ENCODE measurements at regions not wholly inside any gene's neighbourhood (a gene's known extent, or its start where the extent isn't known, plus 50 kb on each side); places are given as distances from the start of the nearest gene placed in this dataset.

DNA sequence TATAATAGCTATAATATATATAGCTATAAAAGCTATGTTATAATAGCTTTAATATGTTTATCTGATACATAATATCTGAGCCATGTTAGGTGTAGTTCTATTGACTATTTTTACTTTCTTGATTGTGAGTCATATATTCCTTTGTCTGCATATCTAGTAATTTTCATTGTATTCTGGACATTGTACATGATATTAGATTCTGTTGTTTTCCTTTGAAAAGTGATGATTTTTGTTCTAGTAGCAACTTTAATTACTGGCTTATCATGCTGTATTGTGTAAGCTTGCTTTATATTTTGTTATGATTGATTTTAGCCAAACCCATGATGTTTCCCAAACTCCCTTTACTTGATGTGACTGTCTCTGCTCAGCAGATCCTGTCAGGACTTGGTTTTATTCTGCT, 125.7 kb upstream of the TCF4 start:
- no peaks in the 10 kb centered on the region for H3K9me3 ChIP-seq (ENCODE audit: insufficient read depth, low read length)
- no peak overlapping the region for H3K4me3 ChIP-seq (ENCODE audit: insufficient read depth, low read length, poor library complexity, severe bottlenecking)
- no peaks in the 10 kb centered on the region; the same call in 1 of the 2 replicates for H3F3A ChIP-seq (ENCODE audit: insufficient read depth)
- no peaks in the 10 kb centered on the region for H3K27me3 ChIP-seq (ENCODE audit: low read length)
- no peak overlapping the region for H3K4me2 ChIP-seq (ENCODE audit: low read depth, low read length, poor library complexity, severe bottlenecking)
- H2AFZ ChIP-seq (ENCODE audit: low read depth, low read length, severe bottlenecking) = no peak overlapping the region
- H3K9me2 ChIP-seq (replicated peaks; ENCODE audit: insufficient read depth, low read length) = 0 out of 2 replicates have a peak, but pooled peaks cover 5% of the 10 kb centered on the region
- H3K9ac ChIP-seq (ENCODE audit: low read length) = no peak overlapping the region
- H4K20me1 ChIP-seq (ENCODE audit: low read depth, low read length) = no peaks in the 10 kb centered on the region
- no peaks in the 10 kb centered on the region for H3K36me3 ChIP-seq (ENCODE audit: low read length)
- H3K27ac ChIP-seq (ENCODE audit: low read depth, low read length) = no peak overlapping the region
- TF ChIP-seq CTCF (IDR thresholded peaks at IDR 0.05; ENCODE audit: insufficient read depth, low read length, poor library complexity, severe bottlenecking) (no peak), EZH2phosphoT487 (conservative IDR thresholded peaks at IDR 0.05; ENCODE audit: low read length) (no peak)
- H3K79me2 ChIP-seq (ENCODE audit: insufficient read depth, low read length) = no peaks in the 10 kb centered on the region

- Histone ChIP-seq H3K9me2 (replicated peaks; ENCODE audit: insufficient read depth, low read length) (0 out of 2 replicates have a peak, but pooled peaks cover 5% of the 10 kb centered on the region), H3K9ac (ENCODE audit: low read length) (no peak overlapping the region), H3K27me3 (ENCODE audit: low read length) (no peaks in the 10 kb centered on the region), H3K4me2 (ENCODE audit: low read depth, low read length, poor library complexity, severe bottlenecking) (no peak overlapping the region), H3F3A (ENCODE audit: insufficient read depth) (no peaks in the 10 kb centered on the region; the same call in 1 of the 2 replicates), H3K9me3 (ENCODE audit: insufficient read depth, low read length) (no peaks in the 10 kb centered on the region), H3K27ac (ENCODE audit: low read depth, low read length) (no peak overlapping the region), H4K20me1 (ENCODE audit: low read depth, low read length) (no peaks in the 10 kb centered on the region), H3K36me3 (ENCODE audit: low read length) (no peaks in the 10 kb centered on the region), H3K79me2 (ENCODE audit: insufficient read depth, low read length) (no peaks in the 10 kb centered on the region), H3K4me3 (ENCODE audit: insufficient read depth, low read length, poor library complexity, severe bottlenecking) (no peak overlapping the region), H2AFZ (ENCODE audit: low read depth, low read length, severe bottlenecking) (no peak overlapping the region)
- TF ChIP-seq CTCF (IDR thresholded peaks at IDR 0.05; ENCODE audit: insufficient read depth, low read length, poor library complexity, severe bottlenecking) (no peak), EZH2phosphoT487 (conservative IDR thresholded peaks at IDR 0.05; ENCODE audit: low read length) (no peak)
Observed at GRCh38 chr18:55706898-55707297, 118.9 kb upstream of the TCF4 start.

DNA sequence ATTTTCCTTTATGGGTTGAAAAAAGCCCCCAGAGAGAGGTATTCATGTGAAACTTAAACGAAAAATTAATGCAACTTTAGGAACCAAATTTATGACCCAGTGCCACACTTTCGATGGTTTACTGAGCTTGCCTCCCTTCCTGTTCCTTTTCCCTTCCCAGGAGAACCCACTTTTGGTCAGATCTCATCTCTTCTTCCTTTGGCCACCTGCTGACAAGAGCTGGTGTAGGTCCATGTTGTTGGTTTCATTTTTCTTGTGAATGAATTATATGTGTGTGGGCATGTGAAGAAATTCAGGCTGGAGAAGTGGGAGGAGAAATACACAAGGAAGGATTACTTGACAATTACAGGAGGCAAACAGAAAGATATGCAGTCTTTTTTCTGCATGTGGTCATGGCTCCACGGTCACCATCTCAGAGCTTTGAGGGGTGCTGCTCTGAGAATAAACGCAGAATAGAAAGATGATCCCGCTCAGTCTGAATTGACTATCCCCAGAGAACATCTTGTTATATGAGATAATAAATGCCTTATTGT, 111.3 kb upstream of the TCF4 start:
- TF ChIP-seq EZH2phosphoT487 (conservative IDR thresholded peaks at IDR 0.05; ENCODE audit: low read length) (no peak), CTCF (IDR thresholded peaks at IDR 0.05; ENCODE audit: insufficient read depth, low read length, poor library complexity, severe bottlenecking) (no peak)
- Histone ChIP-seq H3K27ac (ENCODE audit: low read depth, low read length) (no peak overlapping the region), H2AFZ (ENCODE audit: low read depth, low read length, severe bottlenecking) (no peak overlapping the region), H3F3A (ENCODE audit: insufficient read depth) (no peaks in the 10 kb centered on the region), H3K79me2 (ENCODE audit: insufficient read depth, low read length) (no peaks in the 10 kb centered on the region), H3K9me3 (ENCODE audit: insufficient read depth, low read length) (no peaks in the 10 kb centered on the region), H3K27me3 (ENCODE audit: low read length) (no peaks in the 10 kb centered on the region), H3K4me2 (ENCODE audit: low read depth, low read length, poor library complexity, severe bottlenecking) (no peak overlapping the region), H3K4me3 (ENCODE audit: insufficient read depth, low read length, poor library complexity, severe bottlenecking) (no peak overlapping the region), H4K20me1 (ENCODE audit: low read depth, low read length) (no peaks in the 10 kb centered on the region), H3K9ac (ENCODE audit: low read length) (no peak overlapping the region), H3K9me2 (replicated peaks; ENCODE audit: insufficient read depth, low read length) (no peaks in the 10 kb centered on the region), H3K36me3 (ENCODE audit: low read length) (no peaks in the 10 kb centered on the region)

Measured in SU-DHL-6 (cell line).